ENCODE measurements at regions not wholly inside any gene's neighbourhood (a gene's known extent, or its start where the extent isn't known, plus 50 kb on each side); places are given as distances from the start of the nearest gene placed in this dataset.
A peak's percentile ranks its signal among the peaks of the same experiment; 100 is the strongest.
"Not testable (repeated sequence)": the region's sequence is repeated elsewhere in the genome, so short reads cannot be mapped to it uniquely, and the experiment has no call there.

GRCh38 chr6:90678049-90678779 is 91.3 kb upstream of the MAP3K7 start:
- DNase-seq (ENCODE audit: low read depth, low spot score) = no peak

- DNase-seq (ENCODE audit: low read depth, low spot score) = no peak
Observed at GRCh38 chr6:90677440-90677839, 90.6 kb upstream of the MAP3K7 start.

GRCh38 chr6:90676516-90677300 is 89.8 kb upstream of the MAP3K7 start:
- DNase-seq (ENCODE audit: low read depth, low spot score) = peak; percentile 92

GRCh38 chr6:90675107-90675506 is 88.2 kb upstream of the MAP3K7 start:
- not testable (repeated sequence) for DNase-seq (ENCODE audit: low read depth, low spot score)

DNA sequence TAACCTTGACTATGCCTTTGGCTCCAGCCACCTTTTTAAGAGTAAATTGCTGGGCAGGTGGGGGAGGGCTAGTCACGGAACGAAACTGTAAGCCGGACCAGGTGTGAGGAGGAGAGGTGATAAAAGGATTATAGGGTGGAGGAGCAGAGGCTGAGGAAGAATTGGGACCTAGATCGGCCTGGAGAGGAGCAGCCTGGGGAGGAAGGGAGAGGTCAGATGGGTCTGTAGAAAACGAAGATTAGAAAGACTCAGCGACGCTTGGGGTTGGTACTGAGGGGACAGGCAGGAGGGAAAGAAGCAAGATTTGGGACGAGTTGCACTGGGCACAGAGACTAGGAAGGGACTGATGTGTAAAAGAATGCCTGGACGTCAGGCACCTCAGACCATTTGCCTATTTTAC is 87.2 kb upstream of the MAP3K7 start:
- not testable (repeated sequence) for DNase-seq (ENCODE audit: low read depth, low spot score)

DNA sequence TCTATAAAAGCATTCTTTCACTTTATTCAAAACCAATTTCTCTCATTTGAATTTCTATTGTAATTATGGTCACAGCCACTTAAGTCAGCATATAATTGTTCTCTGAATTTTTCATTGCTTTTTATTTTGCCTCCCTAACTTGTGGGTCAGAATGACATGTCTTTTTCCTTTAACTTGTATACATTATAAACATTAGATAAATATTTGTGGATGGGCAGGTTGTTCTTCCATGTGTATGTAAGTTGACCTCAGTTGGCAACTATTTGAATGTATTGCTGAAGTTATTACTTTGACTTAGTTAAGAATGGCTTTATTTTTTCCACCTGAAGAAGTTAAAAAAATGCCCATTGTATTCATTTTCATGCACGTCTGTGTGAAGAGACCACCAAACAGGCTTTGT is 83.0 kb upstream of the MAP3K7 start:
- no peak for DNase-seq (ENCODE audit: low read depth, low spot score)

DNA sequence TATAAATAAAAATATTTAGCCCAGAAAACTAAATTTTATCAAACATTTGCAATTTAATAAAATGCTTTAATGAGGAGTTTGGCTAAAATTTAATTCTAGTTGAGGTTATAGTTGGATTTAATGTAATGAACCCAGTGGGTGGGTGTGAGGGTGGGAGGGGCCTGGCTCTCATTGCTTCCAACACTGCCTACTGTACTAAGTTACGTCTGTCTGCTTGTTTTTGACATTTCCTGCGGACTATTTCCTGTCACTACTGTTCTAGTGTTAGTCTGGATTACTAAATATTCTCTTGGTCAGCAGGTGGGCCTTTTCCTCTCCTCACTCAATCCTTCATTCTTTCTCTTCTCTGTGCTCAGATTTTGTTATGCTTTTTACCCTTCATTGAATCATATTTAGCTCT is 82.5 kb upstream of the MAP3K7 start:
- DNase-seq (ENCODE audit: low read depth, low spot score) = no peak

GRCh38 chr6:90668141-90668540 is 81.3 kb upstream of the MAP3K7 start:
- no peak for DNase-seq (ENCODE audit: low read depth, low spot score)

DNA sequence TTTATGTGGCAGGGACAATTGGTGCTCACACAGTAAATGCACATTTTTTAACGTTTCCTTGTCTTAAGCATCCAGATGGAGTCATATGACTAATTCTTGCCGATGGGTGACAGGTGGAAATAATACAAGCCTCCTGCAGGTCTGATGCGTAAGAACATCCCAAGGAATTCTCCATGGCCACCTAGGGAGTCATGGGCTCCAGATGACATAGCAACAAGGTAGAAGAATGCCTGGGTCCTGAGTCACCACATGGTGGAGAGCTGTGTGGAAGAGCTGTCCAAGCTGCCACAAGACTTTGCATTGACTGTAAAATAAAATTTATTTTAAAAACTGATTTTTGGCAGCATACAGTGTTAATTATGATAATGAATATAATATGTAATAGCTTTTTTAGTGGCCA is 77.0 kb upstream of the MAP3K7 start:
- DNase-seq (ENCODE audit: low read depth, low spot score) = peak; percentile 17

GRCh38 chr6:90663106-90663505 is 76.2 kb upstream of the MAP3K7 start:
- DNase-seq (ENCODE audit: low read depth, low spot score) = no peak

- no peak for DNase-seq (ENCODE audit: low read depth, low spot score)
Observed at GRCh38 chr6:90660931-90661330, 74.1 kb upstream of the MAP3K7 start.

- DNase-seq (ENCODE audit: low read depth, low spot score) = no peak
Observed at GRCh38 chr6:90658497-90658896, 71.6 kb upstream of the MAP3K7 start.

DNA sequence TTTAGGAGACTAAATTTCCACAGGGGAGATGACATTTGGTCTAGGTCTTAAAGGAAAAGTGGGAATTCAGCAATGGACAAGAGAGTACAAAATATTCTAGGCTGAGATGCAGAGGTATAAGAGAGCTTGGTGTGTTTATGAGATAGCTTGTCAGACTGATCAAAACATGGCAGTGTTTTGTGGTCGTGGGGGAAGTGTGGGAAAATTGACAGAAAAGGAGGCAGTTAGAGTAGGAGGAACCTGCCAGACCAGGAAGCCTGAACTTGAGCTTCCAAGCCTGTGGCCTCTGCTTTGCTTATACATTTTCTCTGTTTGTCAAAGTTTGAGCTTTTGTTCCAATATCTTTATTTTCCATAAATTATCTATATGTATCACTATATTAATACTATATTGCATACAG is 69.5 kb upstream of the MAP3K7 start:
- DNase-seq (ENCODE audit: low read depth, low spot score) = no peak

GRCh38 chr6:90654806-90655205 is 67.9 kb upstream of the MAP3K7 start:
- DNase-seq (ENCODE audit: low read depth, low spot score) = no peak

DNA sequence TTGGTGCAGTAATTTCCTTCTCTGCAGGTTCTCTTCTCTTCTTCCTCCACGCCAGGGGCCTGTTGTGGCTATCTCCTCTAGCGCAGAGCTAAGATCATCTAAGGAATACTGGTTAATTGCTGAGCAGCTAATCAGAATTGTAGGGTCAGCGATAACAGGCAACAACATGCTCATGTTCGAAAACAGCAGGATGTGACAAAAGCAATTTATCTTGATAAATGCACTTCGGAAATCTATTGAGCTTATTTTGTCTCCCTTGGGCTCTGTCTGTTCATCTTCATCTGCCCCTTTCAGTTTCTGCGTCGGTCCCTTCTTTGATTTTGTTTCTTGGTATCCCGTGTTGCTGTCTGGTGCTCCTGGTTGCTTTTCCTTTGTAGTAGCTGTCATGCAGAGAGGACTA is 67.3 kb upstream of the MAP3K7 start:
- DNase-seq (ENCODE audit: low read depth, low spot score) = no peak

GRCh38 chr6:90653750-90654149 is 66.9 kb upstream of the MAP3K7 start:
- no peak for DNase-seq (ENCODE audit: low read depth, low spot score)

- DNase-seq (ENCODE audit: low read depth, low spot score) = no peak
Observed at GRCh38 chr6:90650041-90650940, 63.4 kb upstream of the MAP3K7 start.

DNA sequence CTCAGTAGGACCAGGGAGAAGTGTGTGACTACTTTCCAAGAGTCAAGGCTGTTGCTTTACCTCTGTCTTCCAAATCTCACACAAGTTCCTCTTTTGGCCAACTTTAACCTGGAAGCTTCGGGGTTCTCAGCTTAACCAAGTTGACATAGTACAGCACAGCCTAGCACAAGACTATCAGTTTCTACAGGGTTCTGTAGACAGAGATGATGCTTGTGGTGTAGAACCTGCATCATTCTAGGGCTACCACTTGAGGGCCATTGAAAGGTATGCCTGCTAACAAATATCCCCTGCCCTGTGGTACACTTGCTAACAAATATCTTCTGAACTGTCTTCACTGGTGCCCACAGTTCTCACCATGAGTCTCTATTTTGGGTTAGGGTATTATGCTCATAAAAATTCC is 62.0 kb upstream of the MAP3K7 start:
- DNase-seq (ENCODE audit: low read depth, low spot score) = no peak

DNA sequence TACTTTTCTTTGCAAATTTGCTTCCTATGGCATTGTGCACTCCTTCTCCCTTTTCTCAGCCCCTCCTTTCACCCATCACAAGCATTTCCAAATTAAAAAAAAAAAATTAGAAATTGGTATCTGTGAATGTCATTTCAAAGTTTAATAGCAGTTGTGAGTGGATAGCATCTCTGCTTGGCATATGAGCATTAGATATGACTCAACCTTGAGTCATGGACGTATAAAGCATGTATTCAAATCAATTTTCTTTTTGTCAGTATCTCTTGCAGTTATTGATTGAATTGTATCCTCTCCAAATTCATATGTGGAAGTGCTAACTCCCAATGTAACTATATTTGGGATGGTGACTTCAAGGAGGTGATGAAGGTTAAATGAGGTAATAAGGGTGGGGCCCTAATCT is 60.1 kb upstream of the MAP3K7 start:
- DNase-seq (ENCODE audit: low read depth, low spot score) = no peak

DNA sequence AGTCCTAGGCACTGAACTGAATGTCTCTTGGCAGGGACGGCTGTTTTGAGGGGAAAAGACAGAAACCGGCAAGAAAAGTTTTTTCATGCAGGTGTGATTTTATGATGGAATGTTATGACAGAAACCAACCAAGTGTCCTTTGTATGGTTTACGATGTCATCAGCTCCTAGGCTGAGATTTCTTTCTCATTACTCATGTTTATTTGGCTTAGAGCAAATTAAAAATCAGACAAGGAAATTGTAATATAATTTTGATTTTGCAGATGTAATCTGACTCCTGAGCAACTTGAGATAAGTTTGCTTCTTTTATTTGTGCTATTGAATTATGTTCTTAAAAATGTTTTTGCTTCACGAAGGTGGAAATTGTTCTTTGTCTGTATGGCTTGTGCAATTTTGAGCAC is 58.8 kb upstream of the MAP3K7 start:
- DNase-seq (ENCODE audit: low read depth, low spot score) = no peak

DNA sequence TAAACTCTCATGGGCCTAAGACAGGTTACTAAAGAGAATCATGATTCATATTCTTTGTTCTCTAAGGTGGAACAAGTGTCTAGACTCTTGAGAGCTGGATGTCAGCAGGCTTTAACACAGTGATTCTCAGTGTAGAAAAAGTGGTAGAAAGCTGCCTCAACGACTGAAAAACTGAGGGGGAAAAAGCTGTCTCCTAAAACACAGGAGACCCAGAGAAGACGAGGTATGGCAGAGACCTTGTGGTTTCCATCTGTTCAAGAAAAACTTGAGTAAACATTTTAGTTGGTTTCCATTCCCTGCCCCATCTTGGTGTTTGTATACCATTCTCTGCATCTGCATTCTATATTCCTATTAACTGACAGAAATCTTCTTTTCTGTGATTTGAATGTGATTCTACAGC is 57.6 kb upstream of the MAP3K7 start:
- no peak for DNase-seq (ENCODE audit: low read depth, low spot score)

DNA sequence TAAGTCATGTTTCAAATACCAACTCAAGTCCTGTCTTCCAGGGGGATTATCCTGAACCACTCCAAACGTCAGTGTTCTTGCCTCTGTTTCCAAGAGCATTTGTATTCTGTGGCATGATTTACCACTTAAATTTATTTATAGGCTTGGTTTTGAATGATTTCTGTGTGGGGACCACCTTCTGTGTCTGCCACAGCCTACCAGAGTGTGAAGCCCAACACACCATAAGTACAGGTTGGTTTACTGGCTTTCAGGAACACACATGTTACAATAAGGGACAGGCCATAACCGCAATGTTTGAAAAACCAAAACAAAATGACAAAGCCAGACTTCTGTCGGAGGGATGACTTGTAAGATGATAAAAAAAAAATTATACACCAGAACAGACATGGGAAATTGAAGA is 56.5 kb upstream of the MAP3K7 start:
- no peak for DNase-seq (ENCODE audit: low read depth, low spot score)
